DOHH2 (cell line): ENCODE measurements at regions not wholly inside any gene's neighbourhood (a gene's known extent, or its start where the extent isn't known, plus 50 kb on each side); places are given as distances from the start of the nearest gene placed in this dataset.
A peak's percentile ranks its signal among the peaks of the same experiment; 100 is the strongest.
"Not testable (repeated sequence)": the region's sequence is repeated elsewhere in the genome, so short reads cannot be mapped to it uniquely, and the experiment has no call there.

Experiments
- H3F3A ChIP-seq: fragments of 200-600 bp; sonication (generic), shearing (Covaris generic); 2 replicates; pipeline ENCODE4 v1.6.0; 2016; ENCODE audit warnings: antibody characterized with exemption, mild to moderate bottlenecking; ENCODE audit not compliant: control insufficient read depth, insufficient read depth
- H3K27ac ChIP-seq: fragments of 200-600 bp; sonication (generic); 2 replicates; pipeline ENCODE4 v1.5.1; 2014; ENCODE audit warnings: low read depth, mild to moderate bottlenecking, low read length, moderate library complexity
- H3K27me3 ChIP-seq: fragments of 200-600 bp; sonication (generic); 2 replicates; pipeline ENCODE4 v1.6.1; 2014; ENCODE audit warnings: mild to moderate bottlenecking, low read length, mixed read lengths; ENCODE audit not compliant: control insufficient read depth
- H3K36me3 ChIP-seq: fragments of 200-600 bp; sonication (generic); 2 replicates; pipeline ENCODE4 v1.6.1; 2014; ENCODE audit warnings: mild to moderate bottlenecking, low read length, moderate library complexity, mixed read lengths; ENCODE audit not compliant: control insufficient read depth
- H3K4me1 ChIP-seq: fragments of 200-600 bp; sonication (generic); 2 replicates; pipeline ENCODE4 v1.6.1; 2014; ENCODE audit warnings: mild to moderate bottlenecking, low read length, mixed read lengths; ENCODE audit not compliant: control insufficient read depth
- H3K4me2 ChIP-seq: fragments of 200-600 bp; sonication (generic); 2 replicates; pipeline ENCODE4 v1.6.0; 2014; ENCODE audit warnings: mild to moderate bottlenecking, low read length, moderate library complexity
- H3K4me3 ChIP-seq: fragments of 200-600 bp; sonication (generic); 2 replicates; pipeline ENCODE4 v1.5.1; 2014; ENCODE audit warnings: mild to moderate bottlenecking, low read length, mixed read lengths
- H3K79me2 ChIP-seq: fragments of 200-600 bp; sonication (generic); 2 replicates; pipeline ENCODE4 v1.6.1; 2014; ENCODE audit warnings: mild to moderate bottlenecking, low read length, mixed read lengths; ENCODE audit not compliant: control insufficient read depth
- H3K9me2 ChIP-seq: fragments of 200-600 bp; sonication (generic); replicated peaks from 2 replicates; pipeline ENCODE4 v1.6.1; 2014; ENCODE audit warnings: mild to moderate bottlenecking, low read length, mixed read lengths; ENCODE audit not compliant: control insufficient read depth
- H3K9me3 ChIP-seq: fragments of 200-600 bp; sonication (generic); 2 replicates; pipeline ENCODE4 v1.6.1; 2014; ENCODE audit warnings: antibody characterized with exemption, low read length, mixed read lengths; ENCODE audit not compliant: control insufficient read depth, insufficient read depth
- H4K20me1 ChIP-seq: fragments of 200-600 bp; sonication (generic); 2 replicates; pipeline ENCODE4 v1.6.0; 2014; ENCODE audit warnings: low read depth, mild to moderate bottlenecking, antibody characterized with exemption, low read length, moderate library complexity; ENCODE audit not compliant: control insufficient read depth, insufficient read depth
- EZH2phosphoT487 ChIP-seq: fragments of 200-600 bp; sonication (generic); IDR thresholded peaks from 2 replicates; pipeline ENCODE4 v1.6.1; 2017; ENCODE audit warnings: borderline replicate concordance, mild to moderate bottlenecking, antibody characterized with exemption, low read length, moderate library complexity, mixed read lengths
- TF ChIP-seq, protein P1 (sequence below): fragments of 200-600 bp; sonication (generic); IDR thresholded peaks from one replicate; pipeline ENCODE4 v1.5.1; 2014; ENCODE audit warnings: antibody characterized with exemption, mild to moderate bottlenecking, low read depth, low read length; ENCODE audit not compliant: poor library complexity, severe bottlenecking

DNA sequence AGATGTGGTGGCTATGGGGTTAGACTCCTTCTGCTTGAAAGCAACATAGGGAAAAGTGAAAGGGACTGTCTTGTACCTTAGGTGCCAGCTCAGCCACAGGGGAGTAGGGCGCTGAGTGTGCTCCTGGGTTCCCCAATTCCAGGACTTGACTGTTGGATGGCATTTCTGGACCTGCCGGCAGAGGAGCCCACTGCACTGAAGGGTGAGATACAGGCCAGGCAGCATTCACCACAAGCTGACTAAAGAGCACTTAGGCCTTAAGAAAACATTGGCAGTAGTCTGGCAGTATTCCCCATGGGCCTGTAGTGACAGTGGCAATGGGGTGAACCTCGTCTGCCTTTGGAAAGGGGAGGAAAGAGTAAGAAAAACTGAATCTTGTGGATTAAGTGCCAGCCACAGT, 67.1 kb upstream of the TMTC2 start:
- no peaks in the 10 kb centered on the region for H3K9me2 ChIP-seq
- H3K4me2 ChIP-seq = no peak overlapping the region
- no peaks in the 10 kb centered on the region for H3F3A ChIP-seq
- H3K36me3 ChIP-seq = no peaks in the 10 kb centered on the region
- TF ChIP-seq, protein P1, sequence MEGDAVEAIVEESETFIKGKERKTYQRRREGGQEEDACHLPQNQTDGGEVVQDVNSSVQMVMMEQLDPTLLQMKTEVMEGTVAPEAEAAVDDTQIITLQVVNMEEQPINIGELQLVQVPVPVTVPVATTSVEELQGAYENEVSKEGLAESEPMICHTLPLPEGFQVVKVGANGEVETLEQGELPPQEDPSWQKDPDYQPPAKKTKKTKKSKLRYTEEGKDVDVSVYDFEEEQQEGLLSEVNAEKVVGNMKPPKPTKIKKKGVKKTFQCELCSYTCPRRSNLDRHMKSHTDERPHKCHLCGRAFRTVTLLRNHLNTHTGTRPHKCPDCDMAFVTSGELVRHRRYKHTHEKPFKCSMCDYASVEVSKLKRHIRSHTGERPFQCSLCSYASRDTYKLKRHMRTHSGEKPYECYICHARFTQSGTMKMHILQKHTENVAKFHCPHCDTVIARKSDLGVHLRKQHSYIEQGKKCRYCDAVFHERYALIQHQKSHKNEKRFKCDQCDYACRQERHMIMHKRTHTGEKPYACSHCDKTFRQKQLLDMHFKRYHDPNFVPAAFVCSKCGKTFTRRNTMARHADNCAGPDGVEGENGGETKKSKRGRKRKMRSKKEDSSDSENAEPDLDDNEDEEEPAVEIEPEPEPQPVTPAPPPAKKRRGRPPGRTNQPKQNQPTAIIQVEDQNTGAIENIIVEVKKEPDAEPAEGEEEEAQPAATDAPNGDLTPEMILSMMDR = no peak
- no peak for TF ChIP-seq EZH2phosphoT487
- no peaks in the 10 kb centered on the region for H3K27me3 ChIP-seq
- peaks cover 4% of the 10 kb centered on the region; the same call in 1 of the 2 replicates for H3K9me3 ChIP-seq
- H3K79me2 ChIP-seq = no peaks in the 10 kb centered on the region
- H3K4me3 ChIP-seq = no peak overlapping the region
- H3K4me1 ChIP-seq = no peaks in the 10 kb centered on the region
- no peaks in the 10 kb centered on the region for H4K20me1 ChIP-seq
- H3K27ac ChIP-seq = no peak overlapping the region

DNA sequence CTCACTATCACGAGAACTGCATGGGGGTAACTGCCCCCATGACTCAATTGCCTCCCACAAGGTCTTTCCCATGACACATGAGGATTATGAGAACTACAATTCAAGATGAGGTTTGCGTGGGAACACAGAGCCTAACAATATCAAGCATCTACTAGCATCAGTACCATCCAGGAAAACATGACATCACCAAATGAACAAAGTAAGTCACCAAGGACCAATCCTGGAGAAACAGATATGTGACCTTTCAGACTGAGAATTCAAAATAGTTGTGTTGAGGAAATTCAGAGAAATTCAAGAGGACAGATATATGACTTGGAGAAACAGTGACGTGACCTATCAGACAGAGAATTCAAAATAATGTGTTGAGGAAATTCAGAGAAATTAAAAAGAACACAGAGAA, 65.8 kb upstream of the TMTC2 start:
- TF ChIP-seq, protein P1 = no peak
- no peak for TF ChIP-seq EZH2phosphoT487

DNA sequence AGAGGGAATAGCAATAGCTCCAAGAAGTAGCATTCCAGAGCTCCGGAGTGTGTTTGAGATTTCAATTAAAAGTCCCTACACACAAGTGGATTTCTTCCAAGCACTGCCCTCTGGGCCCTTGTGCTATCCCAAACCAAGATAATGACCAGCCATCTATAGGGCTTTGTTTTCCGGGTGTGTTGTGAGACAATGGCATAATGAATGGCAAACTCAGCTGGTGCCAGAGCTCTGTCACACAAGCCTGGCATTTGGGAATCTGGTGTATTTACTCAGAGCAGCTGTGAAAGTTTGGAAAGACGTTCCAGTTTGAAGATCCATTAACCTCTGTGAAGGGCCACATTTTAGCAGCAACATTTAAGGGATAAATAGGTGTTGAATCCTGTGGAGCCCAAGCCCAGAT, 61.2 kb upstream of the TMTC2 start:
- Histone ChIP-seq H4K20me1 (no peaks in the 10 kb centered on the region), H3K27ac (no peak overlapping the region), H3K9me3 (no peaks in the 10 kb centered on the region), H3K4me1 (peaks cover 7% of the 10 kb centered on the region; the same call in 1 of the 2 replicates), H3K4me3 (no peak overlapping the region), H3K79me2 (no peaks in the 10 kb centered on the region), H3F3A (no peaks in the 10 kb centered on the region), H3K27me3 (no peaks in the 10 kb centered on the region), H3K9me2 (no peaks in the 10 kb centered on the region), H3K36me3 (no peaks in the 10 kb centered on the region), H3K4me2 (no peak overlapping the region)
- no peak for TF ChIP-seq EZH2phosphoT487
- TF ChIP-seq, protein P1 = no peak

More for the DNA sequence above, 65.8 kb upstream of the TMTC2 start:
- Histone ChIP-seq H3K36me3 (no peaks in the 10 kb centered on the region), H3K9me3 (peaks cover 4% of the 10 kb centered on the region; the same call in 1 of the 2 replicates), H3K4me3 (no peak overlapping the region), H4K20me1 (no peaks in the 10 kb centered on the region), H3K27me3 (no peaks in the 10 kb centered on the region), H3K4me1 (no peaks in the 10 kb centered on the region), H3K4me2 (no peak overlapping the region), H3K9me2 (no peaks in the 10 kb centered on the region), H3K79me2 (no peaks in the 10 kb centered on the region), H3K27ac (no peak overlapping the region), H3F3A (no peaks in the 10 kb centered on the region)

DNA sequence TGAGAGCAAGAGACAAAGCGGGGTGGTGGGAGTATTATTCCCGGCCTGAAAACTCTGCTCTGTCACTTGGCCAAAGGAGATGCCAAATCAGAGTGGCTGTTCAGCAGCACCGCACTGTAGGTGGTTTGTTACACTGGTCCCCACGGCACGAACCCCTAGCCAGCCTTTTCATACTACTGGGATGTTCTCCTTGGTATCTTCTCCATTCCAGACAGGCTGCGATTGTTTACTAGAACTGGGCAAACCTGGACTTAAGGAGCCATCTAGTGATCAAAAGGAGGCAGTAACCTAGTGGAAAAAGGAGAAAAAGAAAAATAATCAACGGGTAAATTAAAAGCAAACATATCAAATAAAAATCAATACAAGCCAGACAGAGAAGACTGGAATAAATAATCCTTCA, 58.9 kb upstream of the TMTC2 start:
- no peaks in the 10 kb centered on the region for H3F3A ChIP-seq
- no peak overlapping the region for H3K27ac ChIP-seq
- no peak for TF ChIP-seq EZH2phosphoT487
- TF ChIP-seq, protein P1 = peak; percentile 63
- no peaks in the 10 kb centered on the region for H3K36me3 ChIP-seq
- peaks cover 7% of the 10 kb centered on the region; the same call in 1 of the 2 replicates for H3K4me1 ChIP-seq
- H3K9me2 ChIP-seq = no peaks in the 10 kb centered on the region
- H3K79me2 ChIP-seq = no peaks in the 10 kb centered on the region
- no peaks in the 10 kb centered on the region for H4K20me1 ChIP-seq
- no peak overlapping the region for H3K4me3 ChIP-seq
- no peak overlapping the region for H3K4me2 ChIP-seq
- H3K9me3 ChIP-seq = no peaks in the 10 kb centered on the region
- H3K27me3 ChIP-seq = no peaks in the 10 kb centered on the region

DNA sequence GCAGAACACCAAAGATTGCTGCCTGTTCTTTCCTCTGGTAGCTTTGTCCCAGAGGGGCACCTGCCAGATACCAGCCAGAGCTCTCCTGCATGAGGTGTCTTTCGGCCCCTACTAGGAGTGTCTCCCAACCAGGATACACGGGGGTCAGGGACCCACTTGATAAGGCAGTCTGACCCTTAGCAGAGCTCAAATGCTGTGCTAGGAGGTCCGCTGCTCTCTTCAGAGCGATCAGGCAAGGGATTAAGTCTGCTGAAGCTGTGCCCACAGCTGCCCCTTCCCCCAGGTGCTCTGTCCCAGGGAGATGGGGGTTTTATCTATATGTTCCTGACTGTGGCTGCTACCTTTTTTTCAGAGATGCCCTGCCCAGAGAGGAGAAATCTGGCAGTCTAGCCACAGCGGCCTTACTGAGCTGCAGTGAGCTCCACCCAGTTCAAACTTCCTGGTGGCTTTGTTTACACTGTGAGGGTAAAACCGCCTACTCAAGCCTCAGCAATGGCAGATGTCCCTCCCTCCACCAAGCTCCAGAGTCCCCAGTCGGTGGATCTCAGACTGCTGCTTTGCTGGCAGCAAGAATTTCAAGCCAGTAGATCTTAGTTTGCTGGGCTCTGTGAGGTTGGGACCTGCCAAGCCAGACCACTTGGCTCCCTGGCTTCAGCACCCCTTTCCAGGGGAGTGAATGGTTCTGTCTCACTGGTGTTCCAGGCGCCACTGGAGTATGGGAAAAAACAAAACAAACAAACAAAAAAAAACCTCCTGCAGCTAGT, 52.0 kb upstream of the TMTC2 start:
- not testable (repeated sequence) for H3K4me1 ChIP-seq, H3K4me2 ChIP-seq, H4K20me1 ChIP-seq

More for the DNA sequence above, 52.0 kb upstream of the TMTC2 start:
- H3K27ac ChIP-seq, H3K4me3 ChIP-seq, H3K9me2 ChIP-seq, H3K27me3 ChIP-seq, H3F3A ChIP-seq, H3K36me3 ChIP-seq, H3K79me2 ChIP-seq, H3K9me3 ChIP-seq: not testable (repeated sequence)
